Upper lobe of right lung (tissue), 1 donor: ENCODE measurements at regions not wholly inside any gene's neighbourhood (a gene's known extent, or its start where the extent isn't known, plus 50 kb on each side); places are given as distances from the start of the nearest gene placed in this dataset.

Experiments
- ATAC-seq: fragments of 200-7000 bp; cut with Tn5 transposase; one replicate; pipeline ENCODE4 v1.9.1; 2020; ENCODE audit warnings: mild to moderate bottlenecking, moderate library complexity
- DNase-seq: peaks from one replicate; pipeline ENCODE4 v3.0.0-alpha.2; 2020
- H3K27ac ChIP-seq: fragments of 200-600 bp; one replicate; pipeline ENCODE4 v1.8.0; 2022
- H3K27me3 ChIP-seq: fragments of 200-600 bp; one replicate; pipeline ENCODE4 v1.8.0; 2022; ENCODE audit warnings: mild to moderate bottlenecking
- H3K36me3 ChIP-seq: fragments of 200-600 bp; one replicate; pipeline ENCODE4 v1.8.0; 2022
- H3K4me1 ChIP-seq: fragments of 200-600 bp; one replicate; pipeline ENCODE4 v1.8.0; 2022
- H3K4me3 ChIP-seq: fragments of 200-600 bp; one replicate; pipeline ENCODE4 v1.8.0; 2022; ENCODE audit warnings: mild to moderate bottlenecking
- H3K9me3 ChIP-seq: fragments of 200-600 bp; one replicate; pipeline ENCODE4 v1.8.0; 2022
- intact Hi-C: fragments of 100-400 bp; cut with DNase I; formaldehyde crosslinking; loops from one replicate; pipeline ENCODE4 v1.11.0; 2022
- TF ChIP-seq, protein P1 (sequence below): fragments of 200-600 bp; IDR thresholded peaks from one replicate; pipeline ENCODE4 v1.8.0; 2022; ENCODE audit warnings: antibody characterized with exemption
- donor health status: DM: no; HTN: yes; CAD: no; lungs with severe emphysema.

DNA sequence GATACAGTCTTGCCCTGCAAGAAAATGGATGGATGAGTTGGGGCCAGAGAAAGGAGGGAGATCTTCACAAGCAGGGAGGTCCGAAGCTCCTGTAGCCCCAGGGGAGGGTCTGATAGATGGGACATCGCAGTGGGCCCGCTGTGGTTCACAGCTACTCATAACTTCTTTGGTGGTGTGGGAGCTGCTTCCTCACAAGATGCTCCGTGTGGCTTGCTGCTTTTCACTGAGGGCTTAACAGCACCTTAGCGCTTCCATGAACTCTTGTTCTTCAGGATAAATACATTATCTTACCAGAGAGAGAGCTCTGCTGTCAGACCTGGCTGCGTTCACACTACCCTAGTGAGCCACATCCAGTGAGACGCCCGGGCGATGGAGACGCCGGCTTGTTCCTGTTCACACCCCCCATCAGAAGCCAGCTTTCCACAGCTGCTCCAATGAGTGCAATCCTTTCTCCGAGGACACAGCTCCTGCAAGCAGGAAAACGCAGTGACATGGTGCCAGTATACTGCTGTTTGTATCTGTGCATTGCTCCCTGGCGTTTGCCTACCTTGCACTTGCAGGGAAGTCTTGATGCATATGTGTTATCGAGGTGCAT lies 599.8 kb downstream of the AJAP1 start:
- Histone ChIP-seq H3K9me3 (no peaks in the 10 kb centered on the region), H3K27me3 (peaks cover 6% of the 10 kb centered on the region), H3K36me3 (no peaks in the 10 kb centered on the region), H3K4me1 (no peaks in the 10 kb centered on the region), H3K4me3 (no peak overlapping the region), H3K27ac (no peak overlapping the region)
- no peak for DNase-seq
- intact Hi-C loops = no loop called here
- ATAC-seq = no peak
- TF ChIP-seq, protein P1, sequence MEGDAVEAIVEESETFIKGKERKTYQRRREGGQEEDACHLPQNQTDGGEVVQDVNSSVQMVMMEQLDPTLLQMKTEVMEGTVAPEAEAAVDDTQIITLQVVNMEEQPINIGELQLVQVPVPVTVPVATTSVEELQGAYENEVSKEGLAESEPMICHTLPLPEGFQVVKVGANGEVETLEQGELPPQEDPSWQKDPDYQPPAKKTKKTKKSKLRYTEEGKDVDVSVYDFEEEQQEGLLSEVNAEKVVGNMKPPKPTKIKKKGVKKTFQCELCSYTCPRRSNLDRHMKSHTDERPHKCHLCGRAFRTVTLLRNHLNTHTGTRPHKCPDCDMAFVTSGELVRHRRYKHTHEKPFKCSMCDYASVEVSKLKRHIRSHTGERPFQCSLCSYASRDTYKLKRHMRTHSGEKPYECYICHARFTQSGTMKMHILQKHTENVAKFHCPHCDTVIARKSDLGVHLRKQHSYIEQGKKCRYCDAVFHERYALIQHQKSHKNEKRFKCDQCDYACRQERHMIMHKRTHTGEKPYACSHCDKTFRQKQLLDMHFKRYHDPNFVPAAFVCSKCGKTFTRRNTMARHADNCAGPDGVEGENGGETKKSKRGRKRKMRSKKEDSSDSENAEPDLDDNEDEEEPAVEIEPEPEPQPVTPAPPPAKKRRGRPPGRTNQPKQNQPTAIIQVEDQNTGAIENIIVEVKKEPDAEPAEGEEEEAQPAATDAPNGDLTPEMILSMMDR = no peak

DNA sequence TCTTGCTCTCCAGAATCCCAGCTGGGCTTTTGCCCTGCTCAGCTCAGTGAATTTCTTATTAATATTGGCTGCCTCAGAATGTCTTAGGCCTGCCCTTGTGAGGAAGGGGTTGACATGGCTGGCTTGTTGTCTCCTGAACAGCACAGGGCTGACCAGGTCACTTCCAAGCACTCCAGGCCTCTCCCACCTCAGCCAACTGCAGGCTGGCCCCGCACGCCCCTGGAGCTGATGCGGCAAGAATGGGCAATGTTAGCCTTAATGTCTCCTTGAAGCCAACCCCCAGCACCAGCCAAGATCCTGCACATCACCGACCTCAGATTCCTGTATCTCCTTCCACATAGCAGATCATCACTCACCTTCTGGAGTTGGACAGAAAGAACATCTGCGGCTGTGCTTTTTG lies 598.6 kb downstream of the AJAP1 start:
- Histone ChIP-seq H3K36me3 (no peaks in the 10 kb centered on the region), H3K9me3 (no peaks in the 10 kb centered on the region), H3K4me3 (no peak overlapping the region), H3K27me3 (peaks cover 6% of the 10 kb centered on the region), H3K27ac (no peak overlapping the region), H3K4me1 (no peaks in the 10 kb centered on the region)
- TF ChIP-seq, protein P1 = no peak
- ATAC-seq = no peak
- no peak for DNase-seq
- intact Hi-C loops = no loop called here

DNA sequence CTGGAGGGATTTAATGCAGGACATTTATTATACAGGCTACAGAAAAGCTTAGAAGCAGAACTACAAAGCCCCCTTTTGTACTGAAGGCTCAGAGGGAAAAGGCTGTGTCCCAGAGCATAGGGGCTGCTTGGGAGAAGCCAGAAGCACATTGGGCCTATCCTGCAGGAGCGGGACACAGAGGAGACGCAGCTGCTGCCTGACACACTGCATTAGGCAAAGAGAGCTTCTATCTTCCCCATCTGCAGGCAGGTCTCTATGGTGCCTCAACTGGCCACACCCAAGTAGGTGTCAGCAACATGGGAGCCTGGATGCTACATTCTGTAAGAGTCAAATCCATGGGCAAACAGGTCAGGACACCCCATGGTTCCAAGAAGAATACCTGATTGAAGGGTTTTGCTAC lies 595.9 kb downstream of the AJAP1 start:
- H3K27me3 ChIP-seq = peaks cover 6% of the 10 kb centered on the region
- H3K27ac ChIP-seq = no peak overlapping the region
- TF ChIP-seq, protein P1 = no peak
- H3K9me3 ChIP-seq = no peaks in the 10 kb centered on the region
- ATAC-seq (no peak), DNase-seq (no peak)
- no peak overlapping the region for H3K4me3 ChIP-seq
- no peaks in the 10 kb centered on the region for H3K36me3 ChIP-seq
- H3K4me1 ChIP-seq = no peaks in the 10 kb centered on the region
- intact Hi-C loops = no loop called here

DNA sequence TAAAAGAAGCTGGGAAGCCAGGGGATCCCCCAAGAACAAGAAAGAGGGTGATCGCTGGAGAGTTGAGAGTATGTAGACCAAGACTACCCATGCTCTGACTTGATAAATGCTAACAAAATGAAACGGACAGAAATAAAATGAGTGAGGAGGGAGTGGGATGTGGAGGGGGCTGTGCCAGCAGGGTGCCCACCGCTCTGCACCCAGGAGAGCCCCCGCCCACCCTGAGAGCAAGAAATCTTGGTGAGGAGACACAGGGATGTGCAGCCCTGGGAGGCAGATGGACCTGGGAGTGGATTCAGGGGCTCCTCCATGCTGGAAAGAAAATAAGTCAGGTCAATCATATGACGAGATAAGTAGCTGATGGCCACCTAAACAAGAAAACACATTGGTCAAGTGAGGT lies 590.9 kb downstream of the AJAP1 start:
- DNase-seq = no peak

DNA sequence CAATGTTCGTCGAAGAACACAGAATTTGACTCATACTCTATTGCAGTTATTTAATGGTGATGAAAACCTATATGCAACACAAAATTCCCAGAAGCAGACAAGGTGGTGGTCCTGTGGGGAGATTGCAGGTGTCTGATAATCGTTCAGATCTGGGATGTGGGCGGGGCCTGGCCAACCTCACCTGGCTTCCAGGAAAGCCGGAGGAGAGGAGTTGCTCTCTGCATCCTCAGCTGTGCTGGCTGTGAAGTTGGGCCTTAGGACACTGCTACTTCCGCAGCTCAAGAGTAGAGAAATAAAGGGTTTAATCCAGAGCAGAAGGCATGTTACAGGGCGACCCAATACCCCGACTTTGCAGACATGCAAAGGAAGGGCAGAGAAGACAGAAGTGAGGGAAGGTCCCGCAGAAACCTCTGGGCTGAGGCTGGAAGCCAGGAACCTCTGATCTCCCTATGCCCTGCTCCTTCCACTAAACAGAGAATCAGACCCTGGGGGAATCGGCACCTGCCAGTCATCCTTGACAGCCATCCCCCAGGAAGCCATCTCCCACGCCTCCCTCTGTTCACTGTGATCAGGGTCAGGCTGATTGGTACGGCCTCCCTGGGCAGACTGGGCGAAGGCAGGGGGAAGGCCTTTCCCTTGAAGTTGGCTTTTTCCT lies 590.3 kb downstream of the AJAP1 start:
- Histone ChIP-seq H3K36me3 (no peaks in the 10 kb centered on the region), H3K27ac (no peak overlapping the region), H3K9me3 (no peaks in the 10 kb centered on the region), H3K4me1 (no peaks in the 10 kb centered on the region), H3K27me3 (peaks cover 5% of the 10 kb centered on the region), H3K4me3 (no peak overlapping the region)
- DNase-seq (no peak), ATAC-seq (no peak)
- TF ChIP-seq, protein P1 = no peak
- intact Hi-C loops = no loop called here

More for the DNA sequence above, 590.9 kb downstream of the AJAP1 start:
- Histone ChIP-seq H3K36me3 (no peaks in the 10 kb centered on the region), H3K9me3 (no peaks in the 10 kb centered on the region), H3K4me3 (no peak overlapping the region), H3K27ac (no peak overlapping the region), H3K27me3 (peaks cover 6% of the 10 kb centered on the region), H3K4me1 (no peaks in the 10 kb centered on the region)
- ATAC-seq = no peak
- TF ChIP-seq, protein P1 = no peak
- intact Hi-C loops = no loop called here
